ENCODE measurements at regions not wholly inside any gene's neighbourhood (a gene's known extent, or its start where the extent isn't known, plus 50 kb on each side); places are given as distances from the start of the nearest gene placed in this dataset.
"Not testable (repeated sequence)": the region's sequence is repeated elsewhere in the genome, so short reads cannot be mapped to it uniquely, and the experiment has no call there.

DNA sequence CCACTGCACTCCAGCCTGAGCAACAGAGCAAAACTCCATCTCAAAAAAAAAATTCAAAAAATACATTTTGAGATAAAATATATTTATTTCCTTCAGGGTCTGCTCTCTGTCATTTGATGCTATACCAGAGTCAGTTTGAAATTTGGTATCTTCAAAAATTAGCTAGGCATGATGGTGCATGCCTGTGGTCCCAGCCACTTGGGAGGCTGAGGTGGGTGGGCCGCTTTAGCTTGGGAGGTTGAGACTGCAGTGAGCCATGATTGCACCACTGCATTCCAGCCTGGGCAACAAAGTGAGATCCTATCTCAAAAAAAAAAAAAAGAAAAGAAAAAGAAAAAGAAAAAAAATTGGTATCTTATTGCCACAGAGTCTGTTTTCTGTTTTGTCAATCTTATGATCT lies 305.4 kb upstream of the GLI3 start:
- TF ChIP-seq, protein P1, sequence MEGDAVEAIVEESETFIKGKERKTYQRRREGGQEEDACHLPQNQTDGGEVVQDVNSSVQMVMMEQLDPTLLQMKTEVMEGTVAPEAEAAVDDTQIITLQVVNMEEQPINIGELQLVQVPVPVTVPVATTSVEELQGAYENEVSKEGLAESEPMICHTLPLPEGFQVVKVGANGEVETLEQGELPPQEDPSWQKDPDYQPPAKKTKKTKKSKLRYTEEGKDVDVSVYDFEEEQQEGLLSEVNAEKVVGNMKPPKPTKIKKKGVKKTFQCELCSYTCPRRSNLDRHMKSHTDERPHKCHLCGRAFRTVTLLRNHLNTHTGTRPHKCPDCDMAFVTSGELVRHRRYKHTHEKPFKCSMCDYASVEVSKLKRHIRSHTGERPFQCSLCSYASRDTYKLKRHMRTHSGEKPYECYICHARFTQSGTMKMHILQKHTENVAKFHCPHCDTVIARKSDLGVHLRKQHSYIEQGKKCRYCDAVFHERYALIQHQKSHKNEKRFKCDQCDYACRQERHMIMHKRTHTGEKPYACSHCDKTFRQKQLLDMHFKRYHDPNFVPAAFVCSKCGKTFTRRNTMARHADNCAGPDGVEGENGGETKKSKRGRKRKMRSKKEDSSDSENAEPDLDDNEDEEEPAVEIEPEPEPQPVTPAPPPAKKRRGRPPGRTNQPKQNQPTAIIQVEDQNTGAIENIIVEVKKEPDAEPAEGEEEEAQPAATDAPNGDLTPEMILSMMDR (IDR thresholded peaks at IDR 0.05): not testable (repeated sequence)
- TF ChIP-seq POLR2A (IDR thresholded peaks at IDR 0.05): not testable (repeated sequence)
